Stomach (tissue), 4 donors: ENCODE measurements at regions not wholly inside any gene's neighbourhood (a gene's known extent, or its start where the extent isn't known, plus 50 kb on each side); places are given as distances from the start of the nearest gene placed in this dataset.

Experiments
- CTCF ChIP-seq, 7 experiments: fragments of 450-650 bp in 4 of 7; fragments of 200-600 bp in 3 of 7; sonication (generic) in 3 of 7; IDR thresholded peaks; one replicate each; pipeline ENCODE4 v1.5.1; 2016 to 2019; ENCODE audit warnings: antibody characterized with exemption in 7 of 7, control low read depth in 2 of 7, mild to moderate bottlenecking in 1 of 7
- EP300 ChIP-seq: sonication (generic); formaldehyde crosslinking; IDR thresholded peaks from one replicate; pipeline ENCODE4 v1.6.1; 2017; ENCODE audit warnings: antibody characterized with exemption
- POLR2A ChIP-seq, 4 donors: fragments of 450-650 bp; IDR thresholded peaks; one replicate each; pipeline ENCODE4 v1.6.1; 2016; ENCODE audit warnings: antibody characterized with exemption in 4 of 4, control low read depth in 2 of 4, mild to moderate bottlenecking in 1 of 4, moderate library complexity in 1 of 4
- POLR2AphosphoS5 ChIP-seq, 3 donors: sonication (generic); formaldehyde crosslinking; IDR thresholded peaks; one replicate each; pipeline ENCODE4 v1.6.1; 2016; ENCODE audit warnings: antibody characterized with exemption in 3 of 3

GRCh38 chrX:84748965-84749656, 246.9 kb upstream of the HDX start:
- TF ChIP-seq POLR2A (IDR thresholded peaks at IDR 0.05): no peak
- no peak for TF ChIP-seq CTCF (IDR thresholded peaks at IDR 0.05)
- no peak for TF ChIP-seq POLR2AphosphoS5 (IDR thresholded peaks at IDR 0.05)
- no peak for TF ChIP-seq EP300
